H1 (cell line): ENCODE measurements at regions not wholly inside any gene's neighbourhood (a gene's known extent, or its start where the extent isn't known, plus 50 kb on each side); places are given as distances from the start of the nearest gene placed in this dataset.
"Not testable (repeated sequence)": the region's sequence is repeated elsewhere in the genome, so short reads cannot be mapped to it uniquely, and the experiment has no call there.

Source experiments
- CEBPB ChIP-seq: IDR thresholded peaks from 2 replicates; pipeline ENCODE4 v1.6.1; 2012; ENCODE audit warnings: low read depth, low read length
- CHD2 ChIP-seq: IDR thresholded peaks from 2 replicates; pipeline ENCODE4 v1.6.1; 2012; ENCODE audit warnings: low read length, improper control_type of control experiment
- EP300 ChIP-seq, 2 experiments: IDR thresholded peaks; 1 replicate in 1 of 2; 2 replicates in 1 of 2; pipeline ENCODE4 v1.6.1; 2011 to 2012; ENCODE audit warnings: low read depth in 2 of 2, low read length in 2 of 2, mild to moderate bottlenecking in 2 of 2, borderline replicate concordance in 1 of 2, inconsistent platforms in 1 of 2, moderate library complexity in 1 of 2
- EZH2 ChIP-seq: fragments of 200-600 bp; sonication (generic); IDR thresholded peaks from 2 replicates; pipeline ENCODE4 v1.7.1; 2012; ENCODE audit warnings: low read depth, mild to moderate bottlenecking, moderate library complexity, low read length, inconsistent platforms; ENCODE audit not compliant: severe bottlenecking
- NRF1 ChIP-seq: IDR thresholded peaks from 2 replicates; pipeline ENCODE4 v1.6.1; 2011; ENCODE audit warnings: mild to moderate bottlenecking, low read depth, low read length, improper control_type of control experiment
- POU5F1 ChIP-seq: IDR thresholded peaks from 2 replicates; pipeline ENCODE4 v1.6.1; 2011; ENCODE audit warnings: low read depth, mild to moderate bottlenecking, low read length, moderate library complexity
- RAD21 ChIP-seq, 2 experiments: IDR thresholded peaks in 1 of 2; conservative IDR thresholded peaks in 1 of 2; 2 replicates each; pipeline ENCODE4 v1.6.1; 2011; ENCODE audit warnings: low read depth in 2 of 2, low read length in 2 of 2, improper control_type of control experiment in 1 of 2, inconsistent platforms in 1 of 2, mild to moderate bottlenecking in 1 of 2, moderate library complexity in 1 of 2
- RXRA ChIP-seq: IDR thresholded peaks from 2 replicates; pipeline ENCODE4 v1.6.1; 2011; ENCODE audit warnings: low read depth, mild to moderate bottlenecking, low read length, moderate library complexity; ENCODE audit not compliant: insufficient read depth
- SP4 ChIP-seq: IDR thresholded peaks from 2 replicates; pipeline ENCODE4 v1.6.1; 2012; ENCODE audit warnings: low read length, inconsistent platforms
- SRF ChIP-seq: IDR thresholded peaks from 2 replicates; pipeline ENCODE4 v1.6.1; 2011; ENCODE audit warnings: mild to moderate bottlenecking, low read depth, low read length, moderate library complexity
- YY1 ChIP-seq: IDR thresholded peaks from 2 replicates; pipeline ENCODE4 v1.6.1; 2011; ENCODE audit warnings: low read depth, mild to moderate bottlenecking, low read length
- TF ChIP-seq, protein P1 (sequence below), 3 experiments: IDR thresholded peaks; 1 replicate in 2 of 3; 2 replicates in 1 of 3; pipeline versions ENCODE4 v1.5.1 to v1.6.1; 2011; ENCODE audit warnings: low read length in 3 of 3, mild to moderate bottlenecking in 3 of 3, inconsistent platforms in 2 of 3, low read depth in 1 of 3, moderate library complexity in 1 of 3; ENCODE audit not compliant: insufficient read depth in 1 of 3; ENCODE audit errors: control extremely low read depth in 1 of 3
- TF ChIP-seq, protein P2 (sequence below): IDR thresholded peaks from 2 replicates; pipeline ENCODE4 v1.6.1; 2012; ENCODE audit warnings: inconsistent platforms

DNA sequence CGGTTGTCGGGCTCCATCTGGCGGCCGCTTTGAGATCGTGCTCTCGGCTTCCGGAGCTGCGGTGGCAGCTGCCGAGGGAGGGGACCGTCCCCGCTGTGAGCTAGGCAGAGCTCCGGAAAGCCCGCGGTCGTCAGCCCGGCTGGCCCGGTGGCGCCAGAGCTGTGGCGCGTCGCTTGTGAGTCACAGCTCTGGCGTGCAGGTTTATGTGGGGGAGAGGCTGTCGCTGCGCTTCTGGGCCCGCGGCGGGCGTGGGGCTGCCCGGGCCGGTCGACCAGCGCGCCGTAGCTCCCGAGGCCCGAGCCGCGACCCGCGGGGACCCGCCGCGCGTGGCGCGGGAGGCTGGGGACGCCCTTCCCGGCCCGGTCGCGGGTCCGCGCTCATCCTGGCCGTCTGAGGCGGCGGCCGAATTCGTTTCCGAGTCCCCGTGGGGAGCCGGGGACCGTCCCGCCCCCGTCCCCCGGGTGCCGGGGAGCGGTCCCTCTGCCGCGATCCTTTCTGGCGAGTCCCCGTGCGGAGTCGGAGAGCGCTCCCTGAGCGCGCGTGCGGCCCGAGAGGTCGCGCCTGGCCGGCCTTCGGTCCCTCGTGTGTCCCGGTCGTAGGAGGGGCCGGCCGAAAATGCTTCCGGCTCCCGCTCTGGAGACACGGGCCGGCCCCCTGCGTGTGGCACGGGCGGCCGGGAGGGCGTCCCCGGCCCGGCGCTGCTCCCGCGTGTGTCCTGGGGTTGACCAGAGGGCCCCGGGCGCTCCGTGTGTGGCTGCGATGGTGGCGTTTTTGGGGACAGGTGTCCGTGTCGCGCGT is 2316.1 kb upstream of the TPTE start:
- TF ChIP-seq POU5F1; YY1; EP300 (IDR thresholded peaks at IDR 0.05; ENCODE audit: borderline replicate concordance in 1 of 2, low read depth in 2 of 2, low read length in 2 of 2); SP4; SRF; CHD2; NRF1; RXRA; RAD21 (IDR thresholded peaks at IDR 0.05 in 1 of 2, conservative IDR thresholded peaks at IDR 0.05 in 1 of 2; ENCODE audit: low read depth in 2 of 2, low read length in 2 of 2); CEBPB; EZH2: not testable (repeated sequence)
- TF ChIP-seq, protein P1, sequence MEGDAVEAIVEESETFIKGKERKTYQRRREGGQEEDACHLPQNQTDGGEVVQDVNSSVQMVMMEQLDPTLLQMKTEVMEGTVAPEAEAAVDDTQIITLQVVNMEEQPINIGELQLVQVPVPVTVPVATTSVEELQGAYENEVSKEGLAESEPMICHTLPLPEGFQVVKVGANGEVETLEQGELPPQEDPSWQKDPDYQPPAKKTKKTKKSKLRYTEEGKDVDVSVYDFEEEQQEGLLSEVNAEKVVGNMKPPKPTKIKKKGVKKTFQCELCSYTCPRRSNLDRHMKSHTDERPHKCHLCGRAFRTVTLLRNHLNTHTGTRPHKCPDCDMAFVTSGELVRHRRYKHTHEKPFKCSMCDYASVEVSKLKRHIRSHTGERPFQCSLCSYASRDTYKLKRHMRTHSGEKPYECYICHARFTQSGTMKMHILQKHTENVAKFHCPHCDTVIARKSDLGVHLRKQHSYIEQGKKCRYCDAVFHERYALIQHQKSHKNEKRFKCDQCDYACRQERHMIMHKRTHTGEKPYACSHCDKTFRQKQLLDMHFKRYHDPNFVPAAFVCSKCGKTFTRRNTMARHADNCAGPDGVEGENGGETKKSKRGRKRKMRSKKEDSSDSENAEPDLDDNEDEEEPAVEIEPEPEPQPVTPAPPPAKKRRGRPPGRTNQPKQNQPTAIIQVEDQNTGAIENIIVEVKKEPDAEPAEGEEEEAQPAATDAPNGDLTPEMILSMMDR (IDR thresholded peaks at IDR 0.05; ENCODE audit: control extremely low read depth in 1 of 3, insufficient read depth in 1 of 3, low read depth in 1 of 3, low read length in 3 of 3), result not testable (repeated sequence)
- TF ChIP-seq, protein P2, sequence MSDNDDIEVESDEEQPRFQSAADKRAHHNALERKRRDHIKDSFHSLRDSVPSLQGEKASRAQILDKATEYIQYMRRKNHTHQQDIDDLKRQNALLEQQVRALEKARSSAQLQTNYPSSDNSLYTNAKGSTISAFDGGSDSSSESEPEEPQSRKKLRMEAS, result not testable (repeated sequence)
